ENCODE measurements at regions not wholly inside any gene's neighbourhood (a gene's known extent, or its start where the extent isn't known, plus 50 kb on each side); places are given as distances from the start of the nearest gene placed in this dataset.

GRCh38 chr1:29747196-29747595 lies 510.9 kb downstream of the PTPRU start:
- DNase-seq = no peak

GRCh38 chr1:29746076-29746665 lies 509.8 kb downstream of the PTPRU start:
- no peak for DNase-seq

GRCh38 chr1:29744684-29745490 lies 508.6 kb downstream of the PTPRU start:
- no peak for DNase-seq

- DNase-seq = no peak
Observed at GRCh38 chr1:29743931-29744330, 507.6 kb downstream of the PTPRU start.

GRCh38 chr1:29743264-29743663 lies 506.9 kb downstream of the PTPRU start:
- no peak for DNase-seq

GRCh38 chr1:29739176-29739575 lies 502.9 kb downstream of the PTPRU start:
- DNase-seq = no peak

- peak; percentile 81 for DNase-seq
Observed at GRCh38 chr1:29736582-29737188, 500.4 kb downstream of the PTPRU start.

- DNase-seq = peak; percentile 26
Observed at GRCh38 chr1:29732453-29732852, 496.1 kb downstream of the PTPRU start.

- no peak for DNase-seq
Observed at GRCh38 chr1:29730623-29731022, 494.3 kb downstream of the PTPRU start.

- DNase-seq = no peak
Observed at GRCh38 chr1:29729281-29729680, 493.0 kb downstream of the PTPRU start.

- no peak for DNase-seq
Observed at GRCh38 chr1:29728703-29729102, 492.4 kb downstream of the PTPRU start.

GRCh38 chr1:29725262-29725661 lies 488.9 kb downstream of the PTPRU start:
- no peak for DNase-seq

GRCh38 chr1:29722598-29722997 lies 486.3 kb downstream of the PTPRU start:
- DNase-seq = no peak

- no peak for DNase-seq
Observed at GRCh38 chr1:29719253-29719652, 482.9 kb downstream of the PTPRU start.

GRCh38 chr1:29718791-29719190 lies 482.5 kb downstream of the PTPRU start:
- no peak for DNase-seq

GRCh38 chr1:29716306-29716705 lies 480.0 kb downstream of the PTPRU start:
- no peak for DNase-seq

- DNase-seq = no peak
Observed at GRCh38 chr1:29713857-29714256, 477.5 kb downstream of the PTPRU start.

- no peak for DNase-seq
Observed at GRCh38 chr1:29712801-29713200, 476.5 kb downstream of the PTPRU start.

- DNase-seq = peak; percentile 32
Observed at GRCh38 chr1:29712284-29712651, 475.9 kb downstream of the PTPRU start.

- DNase-seq = peak; percentile 20
Observed at GRCh38 chr1:29711582-29712283, 475.4 kb downstream of the PTPRU start.

- no peak for DNase-seq
Observed at GRCh38 chr1:29709704-29710280, 473.5 kb downstream of the PTPRU start.

- DNase-seq = no peak
Observed at GRCh38 chr1:29708796-29709703, 472.7 kb downstream of the PTPRU start.

Data from hematopoietic multipotent progenitor cell treated with erythropoietin and hydrocortisone succinate and interleukin-3 and kit ligand, for 4 days (in vitro differentiated cells).